GM20000 (cell line): ENCODE measurements at regions not wholly inside any gene's neighbourhood (a gene's known extent, or its start where the extent isn't known, plus 50 kb on each side); places are given as distances from the start of the nearest gene placed in this dataset.

Experiments used
- DNase-seq: peaks from one replicate; pipeline ENCODE4 v3.0.0; 2012; ENCODE audit warnings: low spot score
- TF ChIP-seq, protein P1 (sequence below): IDR thresholded peaks from 2 replicates; pipeline ENCODE4 v1.5.1; 2012; ENCODE audit warnings: mild to moderate bottlenecking, control low read depth; ENCODE audit errors: extremely low read depth, missing control alignments

DNA sequence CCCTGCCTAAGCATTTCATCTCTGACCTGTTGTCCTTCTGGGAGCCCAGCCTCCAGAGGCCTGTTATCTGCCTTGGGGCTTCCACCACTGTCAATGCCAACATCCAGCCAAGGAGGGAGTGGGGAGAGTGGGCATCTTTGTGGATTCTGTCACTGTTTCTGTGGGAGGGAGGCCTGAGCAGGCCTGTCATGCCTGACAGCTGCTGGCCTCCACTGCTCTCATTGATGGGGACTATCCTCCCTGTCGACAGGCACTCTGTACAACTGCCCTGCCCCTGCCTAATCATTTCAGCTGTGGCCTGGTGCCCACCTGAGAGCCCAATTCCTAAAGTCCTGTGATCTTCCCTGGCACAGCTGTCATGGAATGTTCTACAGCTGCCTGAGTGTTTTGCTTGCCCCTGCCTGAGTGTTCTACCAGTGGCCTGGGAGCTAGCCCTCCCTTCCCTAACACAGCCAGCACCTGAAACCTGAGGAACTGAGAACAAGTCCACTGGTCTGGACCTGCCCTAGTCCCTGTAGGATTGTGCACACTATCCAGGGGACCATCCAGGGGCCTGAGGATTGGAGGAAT is 145.3 kb downstream of the FAM83B start:
- DNase-seq, result no peak
- TF ChIP-seq, protein P1, sequence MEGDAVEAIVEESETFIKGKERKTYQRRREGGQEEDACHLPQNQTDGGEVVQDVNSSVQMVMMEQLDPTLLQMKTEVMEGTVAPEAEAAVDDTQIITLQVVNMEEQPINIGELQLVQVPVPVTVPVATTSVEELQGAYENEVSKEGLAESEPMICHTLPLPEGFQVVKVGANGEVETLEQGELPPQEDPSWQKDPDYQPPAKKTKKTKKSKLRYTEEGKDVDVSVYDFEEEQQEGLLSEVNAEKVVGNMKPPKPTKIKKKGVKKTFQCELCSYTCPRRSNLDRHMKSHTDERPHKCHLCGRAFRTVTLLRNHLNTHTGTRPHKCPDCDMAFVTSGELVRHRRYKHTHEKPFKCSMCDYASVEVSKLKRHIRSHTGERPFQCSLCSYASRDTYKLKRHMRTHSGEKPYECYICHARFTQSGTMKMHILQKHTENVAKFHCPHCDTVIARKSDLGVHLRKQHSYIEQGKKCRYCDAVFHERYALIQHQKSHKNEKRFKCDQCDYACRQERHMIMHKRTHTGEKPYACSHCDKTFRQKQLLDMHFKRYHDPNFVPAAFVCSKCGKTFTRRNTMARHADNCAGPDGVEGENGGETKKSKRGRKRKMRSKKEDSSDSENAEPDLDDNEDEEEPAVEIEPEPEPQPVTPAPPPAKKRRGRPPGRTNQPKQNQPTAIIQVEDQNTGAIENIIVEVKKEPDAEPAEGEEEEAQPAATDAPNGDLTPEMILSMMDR, result no peak

DNA sequence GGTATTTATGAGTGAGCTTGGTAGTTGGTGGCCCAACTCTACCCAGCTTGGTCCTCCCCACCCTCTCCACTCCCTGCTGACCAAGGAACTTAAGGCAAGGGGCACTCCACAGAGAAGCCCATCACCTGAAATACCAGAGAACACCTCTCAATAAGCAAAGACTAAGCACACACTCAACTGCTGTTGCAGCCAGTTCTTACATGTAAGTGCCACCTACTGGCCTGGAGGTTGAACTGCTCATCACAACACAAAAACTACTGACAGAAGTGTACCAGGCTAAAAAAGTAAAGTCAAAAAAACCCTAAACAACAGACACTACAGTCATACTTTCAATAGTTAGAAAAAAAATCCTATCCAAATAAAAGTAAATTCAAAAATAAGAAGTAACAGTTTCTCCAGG is 146.2 kb downstream of the FAM83B start:
- TF ChIP-seq, protein P1, result peak; percentile 15

DNA sequence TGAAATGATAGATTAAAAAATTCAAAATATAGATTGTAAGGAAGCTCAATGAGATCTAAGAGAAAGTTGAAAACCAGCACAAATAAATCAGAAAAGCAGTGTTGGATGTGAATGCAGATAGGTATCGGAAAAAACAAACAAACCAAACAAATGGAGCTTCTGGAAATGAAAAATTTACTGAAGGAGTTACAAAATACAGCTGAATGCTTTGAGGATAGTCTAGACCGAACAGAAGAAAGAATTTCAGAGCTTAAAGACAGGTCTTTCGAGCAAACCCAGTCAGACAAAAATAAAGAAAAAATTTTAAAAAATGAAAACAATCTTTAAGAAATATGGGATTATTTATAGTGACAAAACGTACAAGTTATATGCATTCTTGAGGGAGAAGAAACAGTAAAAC is 146.7 kb downstream of the FAM83B start:
- no peak for DNase-seq
- TF ChIP-seq, protein P1, result no peak

More for the DNA sequence above, 146.2 kb downstream of the FAM83B start:
- no peak for DNase-seq

DNA sequence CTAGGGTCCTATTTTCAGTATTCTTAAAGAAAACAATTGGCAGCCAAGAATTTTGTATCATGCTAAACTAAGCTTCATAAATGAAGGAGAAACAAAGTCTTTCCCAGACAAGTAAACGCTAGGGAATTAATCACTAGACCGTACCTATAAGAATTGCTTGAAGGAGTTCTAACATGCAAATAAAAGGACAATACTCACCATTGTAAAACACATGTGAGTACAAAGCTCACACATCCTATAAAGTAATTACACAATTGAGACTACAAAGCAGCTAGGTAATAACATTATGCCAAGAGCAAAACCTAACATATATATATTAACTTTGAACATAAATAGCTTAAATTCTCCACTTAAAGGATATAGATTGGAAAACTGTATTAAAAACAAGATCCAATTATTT is 147.4 kb downstream of the FAM83B start:
- DNase-seq, result no peak
- TF ChIP-seq, protein P1, result no peak

DNA sequence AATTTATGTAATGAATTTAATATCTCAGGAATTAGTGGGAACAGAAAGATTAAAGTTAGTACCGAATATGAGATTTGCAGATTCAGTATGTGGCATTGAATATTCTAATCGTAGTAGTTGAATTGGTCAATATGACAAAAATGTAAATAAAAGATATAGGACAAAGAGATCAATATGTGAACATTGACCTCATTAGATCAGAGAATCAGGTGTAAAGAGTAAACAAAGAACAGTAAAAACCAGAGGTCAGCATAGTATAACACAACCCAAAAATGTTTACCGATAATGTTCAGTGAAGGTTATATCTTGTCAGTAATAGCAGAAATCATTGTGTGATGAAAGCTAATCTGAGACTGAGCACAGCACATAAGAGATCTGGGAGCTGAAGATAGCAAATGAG is 152.0 kb downstream of the FAM83B start:
- TF ChIP-seq, protein P1, result no peak
- no peak for DNase-seq

DNA sequence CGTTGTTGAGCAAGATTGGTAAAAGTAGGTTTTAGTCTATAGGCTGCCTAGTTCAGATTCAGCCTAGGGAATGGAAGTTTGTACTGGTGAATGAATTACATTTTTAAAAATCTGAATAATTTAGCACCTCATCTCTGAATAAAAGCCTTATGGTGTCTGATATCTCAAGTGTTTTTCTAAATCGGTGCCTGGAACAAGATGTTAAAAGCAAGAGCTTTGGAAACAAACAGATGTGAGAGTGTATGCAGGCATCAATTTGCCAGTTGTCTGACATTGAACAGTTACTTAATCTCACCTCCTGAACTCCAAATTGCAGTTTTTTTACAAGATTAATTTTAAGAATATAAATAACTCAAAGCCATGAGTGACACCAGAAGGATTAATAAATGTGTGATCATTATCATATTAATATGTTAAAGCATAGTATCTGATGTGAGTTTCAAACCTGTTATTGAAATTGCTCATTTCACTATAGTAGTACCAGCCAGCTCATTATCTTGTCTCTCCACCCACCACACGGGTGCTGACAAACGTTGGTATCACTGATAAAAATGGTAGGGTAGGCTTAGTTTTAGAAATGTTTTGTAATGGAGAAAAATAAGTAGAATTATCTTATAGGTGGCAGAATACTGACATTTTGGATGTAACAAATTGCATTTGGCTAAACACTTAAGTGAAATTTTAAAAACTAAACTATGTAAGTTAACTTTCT is 157.3 kb downstream of the FAM83B start:
- TF ChIP-seq, protein P1, result no peak
- no peak for DNase-seq

DNA sequence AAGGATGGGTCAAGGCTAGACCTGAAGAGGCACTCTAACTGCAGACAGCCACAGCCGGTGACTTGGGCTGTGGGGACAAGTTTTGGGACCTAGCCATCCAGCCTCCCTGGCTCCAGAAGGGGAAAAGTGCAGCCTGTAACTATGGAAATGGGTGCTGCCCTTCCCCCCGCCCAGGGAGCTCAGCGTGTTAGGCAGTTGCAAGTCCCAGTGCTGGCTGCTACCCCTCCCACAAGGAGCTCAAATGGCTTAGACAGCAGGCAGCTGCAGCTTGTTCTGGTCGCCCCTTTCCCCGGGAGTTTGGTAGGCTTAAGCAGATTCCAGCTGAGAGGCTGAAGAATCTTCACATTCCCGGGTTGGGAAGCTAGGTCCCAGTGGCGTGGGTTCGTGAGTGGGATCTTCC is 162.6 kb downstream of the FAM83B start:
- TF ChIP-seq, protein P1, result no peak
- DNase-seq, result no peak
